Transverse colon (tissue), 4 donors: ENCODE measurements at regions not wholly inside any gene's neighbourhood (a gene's known extent, or its start where the extent isn't known, plus 50 kb on each side); places are given as distances from the start of the nearest gene placed in this dataset.

Experiments
- POLR2A ChIP-seq: fragments of 450-650 bp; IDR thresholded peaks from one replicate; pipeline ENCODE4 v1.6.1; 2016; ENCODE audit warnings: antibody characterized with exemption, mild to moderate bottlenecking, moderate library complexity
- POLR2AphosphoS5 ChIP-seq, 3 donors: sonication (generic); formaldehyde crosslinking; IDR thresholded peaks; one replicate each; pipeline ENCODE4 v1.6.1; 2016; ENCODE audit warnings: antibody characterized with exemption in 3 of 3
- TF ChIP-seq, protein P1 (sequence below), 5 experiments: fragments of 200-600 bp in 3 of 5; fragments of 450-650 bp in 2 of 5; sonication (generic) in 3 of 5; IDR thresholded peaks; 1 replicate in 2 of 5; 2 replicates in 3 of 5; pipeline ENCODE4 v1.5.1; 2016 to 2017; ENCODE audit warnings: antibody characterized with exemption in 5 of 5, inconsistent platforms in 3 of 5, mild to moderate bottlenecking in 2 of 5, moderate library complexity in 1 of 5

- TF ChIP-seq, protein P1, sequence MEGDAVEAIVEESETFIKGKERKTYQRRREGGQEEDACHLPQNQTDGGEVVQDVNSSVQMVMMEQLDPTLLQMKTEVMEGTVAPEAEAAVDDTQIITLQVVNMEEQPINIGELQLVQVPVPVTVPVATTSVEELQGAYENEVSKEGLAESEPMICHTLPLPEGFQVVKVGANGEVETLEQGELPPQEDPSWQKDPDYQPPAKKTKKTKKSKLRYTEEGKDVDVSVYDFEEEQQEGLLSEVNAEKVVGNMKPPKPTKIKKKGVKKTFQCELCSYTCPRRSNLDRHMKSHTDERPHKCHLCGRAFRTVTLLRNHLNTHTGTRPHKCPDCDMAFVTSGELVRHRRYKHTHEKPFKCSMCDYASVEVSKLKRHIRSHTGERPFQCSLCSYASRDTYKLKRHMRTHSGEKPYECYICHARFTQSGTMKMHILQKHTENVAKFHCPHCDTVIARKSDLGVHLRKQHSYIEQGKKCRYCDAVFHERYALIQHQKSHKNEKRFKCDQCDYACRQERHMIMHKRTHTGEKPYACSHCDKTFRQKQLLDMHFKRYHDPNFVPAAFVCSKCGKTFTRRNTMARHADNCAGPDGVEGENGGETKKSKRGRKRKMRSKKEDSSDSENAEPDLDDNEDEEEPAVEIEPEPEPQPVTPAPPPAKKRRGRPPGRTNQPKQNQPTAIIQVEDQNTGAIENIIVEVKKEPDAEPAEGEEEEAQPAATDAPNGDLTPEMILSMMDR (IDR thresholded peaks at IDR 0.05): no peak
- no peak for TF ChIP-seq POLR2A
- TF ChIP-seq POLR2AphosphoS5 (IDR thresholded peaks at IDR 0.05): no peak
Measured at GRCh38 chr3:163983940-163984339, 1094.4 kb downstream of the SI start.
